ENCODE measurements at regions not wholly inside any gene's neighbourhood (a gene's known extent, or its start where the extent isn't known, plus 50 kb on each side); places are given as distances from the start of the nearest gene placed in this dataset.
A peak's percentile ranks its signal among the peaks of the same experiment; 100 is the strongest.
"Not testable (repeated sequence)": the region's sequence is repeated elsewhere in the genome, so short reads cannot be mapped to it uniquely, and the experiment has no call there.

GRCh38 chr4:40687676-40688389, 58.2 kb upstream of the RBM47 start:
- H3K4me3 ChIP-seq (ENCODE audit: low read depth, low read length): no peak overlapping the region
- TF ChIP-seq CTCF (IDR thresholded peaks at IDR 0.05; ENCODE audit: insufficient read depth, low read length, poor library complexity, severe bottlenecking): no peak
- H3K27me3 ChIP-seq (ENCODE audit: control insufficient read depth, insufficient read depth, low read length): no peaks in the 10 kb centered on the region
- no peak for DNase-seq (ENCODE audit: low read depth)
- no peaks in the 10 kb centered on the region for H3K36me3 ChIP-seq (ENCODE audit: control insufficient read depth, insufficient read depth, low read length)

- no peaks in the 10 kb centered on the region for H3K27me3 ChIP-seq (ENCODE audit: control insufficient read depth, insufficient read depth, low read length)
- no peak overlapping the region for H3K4me3 ChIP-seq (ENCODE audit: low read depth, low read length)
- no peak for TF ChIP-seq CTCF (IDR thresholded peaks at IDR 0.05; ENCODE audit: insufficient read depth, low read length, poor library complexity, severe bottlenecking)
- no peaks in the 10 kb centered on the region for H3K36me3 ChIP-seq (ENCODE audit: control insufficient read depth, insufficient read depth, low read length)
- no peak for DNase-seq (ENCODE audit: low read depth)
Observed at GRCh38 chr4:40688446-40689095, 58.9 kb upstream of the RBM47 start.

GRCh38 chr4:40693946-40694345, 55.8 kb upstream of the NSUN7 start:
- H3K27me3 ChIP-seq (ENCODE audit: control insufficient read depth, insufficient read depth, low read length): no peaks in the 10 kb centered on the region
- H3K36me3 ChIP-seq (ENCODE audit: control insufficient read depth, insufficient read depth, low read length): no peaks in the 10 kb centered on the region
- TF ChIP-seq CTCF (IDR thresholded peaks at IDR 0.05; ENCODE audit: insufficient read depth, low read length, poor library complexity, severe bottlenecking): no peak
- no peak for DNase-seq (ENCODE audit: low read depth)
- no peak overlapping the region for H3K4me3 ChIP-seq (ENCODE audit: low read depth, low read length)

- not testable (repeated sequence) for DNase-seq (ENCODE audit: low read depth); H3K36me3 ChIP-seq (ENCODE audit: control insufficient read depth, insufficient read depth, low read length); H3K27me3 ChIP-seq (ENCODE audit: control insufficient read depth, insufficient read depth, low read length); H3K4me3 ChIP-seq (ENCODE audit: low read depth, low read length)
Observed at GRCh38 chr4:40697476-40697875, 52.3 kb upstream of the NSUN7 start.

- no peak for TF ChIP-seq CTCF (IDR thresholded peaks at IDR 0.05; ENCODE audit: insufficient read depth, low read length, poor library complexity, severe bottlenecking)
- no peaks in the 10 kb centered on the region for H3K27me3 ChIP-seq (ENCODE audit: control insufficient read depth, insufficient read depth, low read length)
- H3K36me3 ChIP-seq (ENCODE audit: control insufficient read depth, insufficient read depth, low read length): no peaks in the 10 kb centered on the region
- no peak overlapping the region for H3K4me3 ChIP-seq (ENCODE audit: low read depth, low read length)
- no peak for DNase-seq (ENCODE audit: low read depth)
Observed at GRCh38 chr4:40698733-40699132, 51.0 kb upstream of the NSUN7 start.

- no peak for TF ChIP-seq CTCF (IDR thresholded peaks at IDR 0.05; ENCODE audit: insufficient read depth, low read length, poor library complexity, severe bottlenecking)
- no peaks in the 10 kb centered on the region for H3K27me3 ChIP-seq (ENCODE audit: control insufficient read depth, insufficient read depth, low read length)
- DNase-seq (ENCODE audit: low read depth): peak; percentile 35
- no peaks in the 10 kb centered on the region for H3K36me3 ChIP-seq (ENCODE audit: control insufficient read depth, insufficient read depth, low read length)
- H3K4me3 ChIP-seq (ENCODE audit: low read depth, low read length): no peak overlapping the region
Observed at GRCh38 chr4:40699648-40700047, 50.1 kb upstream of the NSUN7 start.
